Stimulated activated CD4-positive, alpha-beta T cell treated with anti-CD3 and anti-CD28 coated beads, Interleukin-15, amount 100 ng/mL, for 24 hours (primary cell): ENCODE measurements at regions not wholly inside any gene's neighbourhood (a gene's known extent, or its start where the extent isn't known, plus 50 kb on each side); places are given as distances from the start of the nearest gene placed in this dataset.
"Not testable (repeated sequence)": the region's sequence is repeated elsewhere in the genome, so short reads cannot be mapped to it uniquely, and the experiment has no call there.

ENCODE experiments used
- DNase-seq: peaks from one replicate; pipeline ENCODE4 v3.0.0-alpha.2; 2020

DNA sequence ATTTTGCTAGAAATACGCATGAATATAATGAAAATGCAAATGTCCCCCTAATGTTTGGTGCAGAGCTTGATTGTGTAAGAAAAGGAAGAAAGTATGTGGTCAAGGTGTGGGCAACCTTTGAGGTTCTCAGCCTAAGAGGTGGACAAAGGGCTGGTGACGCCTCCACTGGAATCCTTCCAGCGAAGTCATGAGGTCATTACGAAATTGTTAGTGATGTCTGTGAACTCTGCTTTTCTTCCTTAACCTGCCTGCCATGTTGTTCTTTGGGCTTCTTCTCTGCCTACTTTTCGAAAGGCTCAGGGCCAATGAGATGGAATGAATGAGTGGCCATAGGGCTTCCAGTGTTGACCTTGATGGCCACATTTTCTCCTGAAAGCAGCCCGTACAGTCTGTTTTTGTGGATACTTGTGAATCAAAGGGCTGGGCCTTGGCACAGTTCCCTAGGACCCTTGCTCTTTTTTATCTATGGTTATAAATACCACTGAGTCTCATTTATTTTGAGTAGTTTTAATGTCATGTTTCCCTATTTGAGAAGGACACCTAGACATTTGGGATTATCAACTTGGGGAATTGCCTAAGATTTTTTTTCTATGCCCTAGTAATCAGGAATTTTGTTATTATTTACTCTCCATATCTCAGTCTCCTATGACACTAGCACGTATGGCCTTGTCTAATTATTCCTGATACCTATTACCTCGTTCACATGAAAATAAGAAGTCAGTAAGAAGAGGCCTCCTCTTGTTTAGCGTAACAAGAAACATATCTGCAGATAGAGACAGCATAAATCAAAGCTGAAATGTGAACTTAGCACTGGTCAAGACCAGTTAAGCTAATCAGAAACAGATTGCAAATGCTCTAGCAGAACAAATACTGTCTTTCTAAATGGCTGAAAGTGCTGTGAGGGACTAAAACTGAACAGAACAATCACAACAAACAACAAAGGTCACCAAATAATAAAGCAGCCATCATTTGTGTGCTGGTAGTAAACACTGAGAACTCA is 334.6 kb downstream of the BCL2L11 start:
- DNase-seq, result not testable (repeated sequence)

DNA sequence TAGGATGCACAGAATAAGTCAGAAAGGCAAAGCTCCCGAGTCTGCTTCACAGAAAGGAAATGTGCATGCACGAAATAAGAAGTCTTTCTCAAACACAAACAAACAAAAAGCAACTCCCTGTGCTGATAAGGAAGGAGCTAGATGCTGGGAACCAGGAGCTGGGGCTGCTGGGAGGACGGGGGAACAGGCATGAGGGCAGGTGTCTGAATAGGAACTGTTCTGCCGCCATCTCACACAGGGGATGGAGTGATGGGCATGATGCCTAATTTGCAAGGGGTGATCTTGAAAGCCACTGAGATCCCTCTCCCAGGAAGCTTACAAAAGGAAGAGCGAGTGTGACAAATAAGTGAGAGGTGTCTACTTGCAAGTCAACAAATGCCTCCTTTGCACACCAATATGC is 336.5 kb downstream of the BCL2L11 start:
- not testable (repeated sequence) for DNase-seq

DNA sequence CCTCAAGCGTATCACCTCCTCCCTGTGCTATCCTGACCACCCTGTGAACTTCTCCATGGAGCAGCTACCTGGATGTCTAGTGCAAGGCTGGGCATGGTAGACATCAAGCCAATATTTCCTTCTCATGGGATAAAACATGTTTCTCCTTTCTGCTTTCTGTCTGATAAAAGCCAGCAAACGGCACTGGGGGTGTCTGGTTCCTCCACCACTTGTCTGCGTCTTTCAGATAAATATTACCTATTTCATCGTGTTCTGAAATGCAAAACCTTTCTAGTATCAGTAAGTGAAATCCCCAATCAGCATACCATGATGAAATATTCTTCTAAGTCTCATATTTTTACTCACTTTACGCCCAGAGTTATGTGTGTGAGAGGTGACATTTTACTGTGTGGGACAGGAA is 340.2 kb downstream of the BCL2L11 start:
- not testable (repeated sequence) for DNase-seq

DNA sequence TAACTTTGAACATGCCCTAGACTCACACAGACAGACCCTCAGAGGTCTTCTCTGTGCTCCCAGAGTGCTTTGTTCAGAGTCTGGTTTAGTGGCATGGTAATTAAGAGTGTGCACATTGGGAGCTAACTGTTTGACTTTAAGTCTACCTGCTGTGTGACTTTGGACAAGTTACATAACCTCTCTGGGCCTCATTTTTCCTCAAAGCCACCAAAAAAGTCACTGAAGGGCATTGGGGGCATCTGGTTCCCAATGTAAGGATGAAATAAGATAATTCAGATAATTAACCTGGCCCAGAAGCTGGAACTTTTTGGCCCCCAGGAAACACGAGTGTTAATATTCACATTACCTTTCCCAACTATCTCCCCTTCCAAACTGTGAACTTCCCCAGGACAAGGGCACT is 341.1 kb downstream of the BCL2L11 start:
- DNase-seq, result not testable (repeated sequence)

DNA sequence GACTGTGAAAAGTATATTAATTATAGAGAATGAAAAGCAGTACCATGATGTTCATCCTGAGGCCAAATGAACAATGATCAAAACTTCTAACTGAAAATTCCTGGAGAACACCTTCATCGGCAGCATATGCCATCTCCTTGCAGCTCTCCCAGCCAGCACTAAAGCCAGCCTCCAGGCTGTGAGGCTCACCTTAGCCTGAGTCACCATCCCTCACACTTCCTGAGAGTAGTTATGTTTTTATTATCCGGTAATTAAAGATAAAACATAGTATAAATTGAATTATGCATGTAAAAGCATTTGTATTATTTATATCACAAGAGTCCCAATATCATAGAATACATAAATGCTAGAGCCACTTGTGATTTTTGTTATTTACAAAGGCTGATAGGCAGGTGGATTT is 341.9 kb downstream of the BCL2L11 start:
- DNase-seq, result not testable (repeated sequence)

DNA sequence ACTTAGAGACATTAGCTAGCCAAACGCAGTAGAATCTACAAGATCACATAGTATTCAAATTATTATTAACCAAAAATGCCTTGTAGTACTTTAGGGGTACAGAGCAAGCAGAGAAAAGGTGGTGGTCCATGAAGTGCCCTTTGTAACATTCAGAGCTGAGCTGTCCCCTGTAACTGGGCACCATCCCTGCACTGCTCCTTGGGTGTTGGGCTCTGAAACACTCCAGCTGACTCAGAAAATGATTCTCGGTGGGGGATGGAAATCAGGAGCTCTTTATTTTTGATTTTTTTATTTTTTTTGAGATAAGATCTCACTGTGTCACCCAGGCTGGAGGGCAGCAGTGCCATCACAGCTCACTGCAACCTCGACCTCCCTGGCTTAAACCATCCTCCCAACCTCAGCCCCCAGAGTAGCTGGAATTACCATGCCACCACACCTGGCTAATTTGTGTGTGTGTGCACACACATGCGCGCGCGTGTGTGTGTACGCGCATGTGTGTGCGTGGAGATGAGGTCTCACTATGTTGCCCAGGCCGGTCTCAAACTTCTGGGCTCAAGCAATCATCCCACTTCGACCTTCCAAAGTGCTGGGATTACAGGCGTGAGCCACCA is 342.6 kb downstream of the BCL2L11 start:
- not testable (repeated sequence) for DNase-seq

DNA sequence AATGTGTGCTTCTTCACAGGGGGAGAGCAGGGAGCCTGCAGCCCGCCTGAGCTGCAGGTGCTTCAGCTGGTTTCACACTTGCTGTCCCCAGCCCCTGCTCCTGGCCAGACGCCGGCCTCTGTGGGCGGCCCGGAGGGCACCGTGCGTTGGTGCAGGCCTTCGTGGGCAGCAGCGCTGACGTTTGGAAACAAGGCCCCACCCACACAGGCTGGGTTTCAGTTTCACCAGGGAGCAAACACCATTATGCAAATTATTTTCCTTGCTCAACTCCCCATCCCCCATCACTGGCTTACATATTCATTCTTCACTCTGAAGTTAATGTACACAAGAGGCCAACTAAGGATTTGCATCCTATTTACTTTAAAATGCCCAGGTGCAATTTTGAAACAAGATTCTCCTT is 343.2 kb downstream of the BCL2L11 start:
- DNase-seq, result peak; percentile 46

DNA sequence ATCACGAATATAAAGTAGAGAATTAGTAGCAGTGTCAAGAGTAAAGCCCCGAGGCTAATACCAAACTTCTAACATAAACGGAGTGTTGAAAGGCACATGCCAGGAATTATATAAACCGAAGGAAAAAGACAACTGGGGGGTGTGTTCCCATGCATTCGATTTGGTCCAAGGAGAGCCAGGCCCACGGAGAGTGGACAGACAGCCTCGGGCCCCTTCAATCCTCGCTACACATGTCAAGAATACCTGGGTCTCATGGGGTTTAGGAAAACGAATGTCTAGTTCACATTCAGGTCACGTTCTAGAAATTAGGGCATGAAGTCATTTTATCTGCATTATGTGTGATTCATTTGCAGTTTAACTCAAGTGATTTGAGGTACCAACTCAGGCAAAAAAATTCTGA is 343.7 kb downstream of the BCL2L11 start:
- not testable (repeated sequence) for DNase-seq

DNA sequence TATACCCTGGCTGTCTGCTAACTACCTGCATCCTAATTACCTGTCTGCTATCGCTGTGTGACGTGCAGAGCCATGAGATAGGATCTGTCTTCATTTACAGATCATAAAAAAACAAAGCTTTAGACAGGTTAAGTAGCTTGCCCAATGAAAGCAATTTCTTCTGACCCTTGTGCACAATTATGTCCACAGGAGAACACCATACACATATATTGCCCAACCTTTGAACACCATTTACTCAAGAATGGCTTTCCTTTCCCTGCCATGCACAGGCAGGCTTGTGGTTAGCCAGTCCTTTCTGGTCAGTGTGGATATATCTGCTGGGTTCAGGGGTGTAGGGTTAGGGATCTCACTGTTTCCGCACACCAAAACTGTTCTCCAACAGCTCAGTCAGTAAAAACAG is 344.8 kb downstream of the BCL2L11 start:
- DNase-seq, result not testable (repeated sequence)

DNA sequence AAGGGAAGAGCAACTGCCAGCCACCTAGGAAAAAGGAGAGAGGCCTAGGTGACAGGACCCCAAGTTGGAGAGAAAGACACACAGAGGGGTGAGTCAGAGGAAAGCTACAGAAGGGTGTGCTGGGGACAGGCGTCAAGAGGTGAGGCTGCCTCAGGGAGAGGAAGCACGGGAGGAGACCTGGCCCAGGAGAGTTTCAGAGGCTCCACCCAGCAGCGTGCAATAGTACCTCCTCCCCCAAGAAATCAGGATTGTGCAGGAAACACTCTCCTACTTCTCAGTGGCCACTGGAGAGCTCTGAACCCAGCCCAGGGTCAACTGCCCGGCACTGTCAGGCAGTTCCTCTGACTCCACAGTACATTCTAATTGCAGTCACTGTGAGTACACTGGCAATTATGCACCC is 346.0 kb downstream of the BCL2L11 start:
- not testable (repeated sequence) for DNase-seq

DNA sequence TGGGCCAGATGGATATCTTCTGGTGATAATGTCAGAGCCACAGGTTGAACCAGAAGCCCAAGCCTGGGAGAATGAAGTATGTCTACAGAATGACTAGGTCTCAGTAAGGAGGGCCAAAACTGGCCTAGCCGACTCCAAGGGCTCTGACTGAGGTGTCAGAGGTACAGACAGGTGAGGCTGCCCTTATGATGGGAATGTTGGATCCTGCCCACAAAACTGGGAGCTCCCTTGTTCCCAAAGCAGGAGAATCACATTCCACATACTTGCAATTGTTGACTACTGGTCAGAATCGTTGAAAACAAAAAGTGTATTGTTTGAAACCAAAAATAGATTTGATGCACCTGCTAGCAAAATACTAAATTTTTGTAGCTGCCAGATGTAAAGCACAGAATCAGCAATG is 350.2 kb downstream of the BCL2L11 start:
- not testable (repeated sequence) for DNase-seq

DNA sequence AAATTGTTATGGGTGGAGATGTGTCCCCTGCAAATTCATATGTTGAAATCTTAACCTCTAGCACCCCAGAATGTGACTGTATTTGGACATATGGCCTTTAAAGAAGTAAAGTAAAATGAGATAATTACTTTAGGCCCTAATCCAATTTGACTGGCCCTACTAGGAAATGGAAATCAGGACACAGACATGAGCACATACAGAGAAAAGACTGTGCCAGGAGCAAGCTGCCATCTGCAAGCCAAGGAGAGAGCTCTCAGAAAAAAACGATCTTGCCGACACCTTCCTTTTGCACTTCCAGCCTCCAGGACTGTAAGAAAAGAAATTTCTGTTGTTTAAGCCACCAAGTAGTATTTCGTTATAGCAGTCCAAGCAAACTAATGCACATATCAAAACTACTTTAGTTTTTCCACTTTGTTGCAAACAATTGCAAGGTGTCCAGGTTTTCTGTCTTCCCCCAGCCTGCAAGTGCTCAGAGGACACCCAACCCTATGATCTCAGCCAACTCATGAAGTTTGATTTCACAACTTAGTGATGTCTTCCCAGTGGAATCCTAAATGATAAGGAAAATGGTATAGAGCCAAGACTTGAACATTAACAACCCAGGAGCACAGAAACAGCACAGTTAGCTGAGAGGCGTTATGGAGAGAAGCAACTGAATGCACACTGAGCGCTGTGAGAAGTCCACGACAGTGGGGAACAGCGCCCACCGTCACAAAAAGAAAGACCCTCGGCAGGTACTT is 351.2 kb downstream of the BCL2L11 start:
- not testable (repeated sequence) for DNase-seq

DNA sequence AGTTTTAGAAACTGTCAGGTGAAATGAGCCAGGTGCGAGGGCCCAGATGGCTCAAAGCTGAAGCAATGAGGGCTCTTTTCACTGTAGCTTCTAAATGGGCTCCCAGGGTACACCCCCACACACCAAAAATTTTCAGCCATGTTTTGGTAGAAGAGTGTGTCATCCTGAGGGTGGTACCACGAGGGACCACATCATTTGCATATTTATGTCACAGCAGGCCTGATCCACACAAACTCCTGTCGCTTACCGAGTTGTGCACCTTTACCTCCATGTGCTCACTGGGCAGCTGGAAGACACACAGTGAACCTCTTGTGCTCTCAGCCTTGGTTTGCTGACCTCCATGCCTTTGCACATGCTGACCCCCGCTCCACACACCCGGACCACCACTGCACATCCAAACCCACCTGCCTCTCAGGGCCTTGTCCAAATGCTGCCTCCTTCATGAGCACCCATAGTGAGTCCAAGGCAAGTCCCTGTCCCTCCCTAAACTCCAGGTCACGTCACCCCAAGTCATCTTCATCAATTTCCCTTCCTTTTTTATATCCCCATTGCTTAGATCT is 352.2 kb downstream of the BCL2L11 start:
- peak; percentile 36 for DNase-seq

DNA sequence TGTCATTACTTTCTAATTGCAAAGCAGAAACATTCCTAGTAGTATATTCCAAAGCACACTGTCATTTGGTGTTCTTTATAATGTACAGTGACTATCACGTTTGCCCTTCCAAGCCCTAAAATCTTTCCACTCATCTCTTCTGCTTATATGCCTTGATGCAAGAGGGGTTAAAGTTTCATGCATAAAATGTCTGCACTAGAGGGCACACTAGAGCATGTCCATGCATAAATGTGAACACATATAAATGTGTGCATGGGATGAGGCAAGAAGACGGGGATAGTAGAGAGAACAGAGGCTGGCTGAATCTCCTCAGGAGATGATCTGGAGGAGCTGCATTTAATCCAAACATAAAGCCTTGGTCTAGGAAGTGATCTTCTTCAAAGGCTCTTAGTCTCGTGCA is 352.8 kb downstream of the BCL2L11 start:
- not testable (repeated sequence) for DNase-seq

DNA sequence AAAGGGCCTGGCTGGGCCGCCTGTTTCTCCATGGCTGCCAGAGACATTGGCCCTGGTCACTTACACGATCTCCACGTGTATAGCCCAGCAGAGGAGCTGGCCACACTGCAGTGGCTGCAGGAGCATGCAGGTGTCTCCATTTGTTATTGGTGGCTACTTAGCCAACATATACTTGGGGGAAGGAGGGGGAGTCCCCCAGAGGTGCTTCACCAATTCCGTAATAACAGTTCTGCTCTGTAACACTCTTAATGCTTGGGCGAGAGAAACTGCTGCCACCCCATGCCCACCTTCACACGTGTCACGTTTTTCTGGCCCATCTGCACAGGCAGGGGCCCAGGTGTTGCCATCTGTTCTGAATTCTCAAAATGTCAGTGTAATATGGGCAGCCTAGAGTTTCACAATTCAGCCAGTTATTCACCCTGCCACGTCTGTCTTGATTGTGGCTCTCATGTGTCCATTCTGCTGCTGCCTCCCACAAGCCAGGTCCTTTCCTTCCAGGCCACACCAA is 353.5 kb downstream of the BCL2L11 start:
- DNase-seq, result not testable (repeated sequence)

DNA sequence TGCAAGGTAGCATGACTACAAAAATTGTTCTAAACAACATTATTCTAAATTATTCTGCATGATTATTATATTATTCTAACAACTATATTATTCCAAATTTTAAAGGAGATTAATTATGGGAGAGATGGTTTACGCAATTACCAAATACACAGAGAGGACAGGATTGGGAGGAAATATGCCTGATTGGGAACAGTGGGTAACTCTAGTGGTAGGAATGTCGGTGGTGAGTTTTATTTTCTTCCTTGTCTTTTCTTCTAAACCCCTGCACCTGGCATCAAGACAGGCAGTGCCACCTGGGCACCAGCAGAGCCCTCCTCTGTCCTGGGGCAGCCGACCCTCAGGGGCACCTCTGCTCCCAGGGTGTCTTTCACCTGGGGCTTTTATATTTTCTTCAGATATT is 357.6 kb downstream of the BCL2L11 start:
- not testable (repeated sequence) for DNase-seq

DNA sequence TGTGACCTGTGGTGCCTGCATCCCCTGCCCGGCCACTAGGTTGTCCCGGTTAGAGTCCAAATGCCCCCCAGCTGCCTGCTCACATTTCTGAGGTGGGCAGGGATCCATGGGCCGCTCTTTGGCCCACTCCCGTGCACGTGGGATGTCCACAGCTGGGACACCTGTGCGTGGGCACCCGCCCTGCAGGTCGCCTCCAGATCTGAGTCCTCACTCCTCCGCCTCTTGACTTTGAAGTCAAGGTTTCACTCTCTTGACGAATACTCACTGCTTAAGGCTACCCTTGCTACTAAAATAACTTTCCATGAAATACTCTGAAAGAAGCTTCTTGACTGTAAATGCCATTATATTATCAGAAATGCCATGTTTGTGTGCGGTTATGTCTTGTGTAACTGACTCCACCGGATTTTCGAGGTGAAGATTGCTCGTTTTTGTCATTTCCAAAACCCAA is 358.2 kb downstream of the BCL2L11 start:
- DNase-seq, result peak; percentile 58

DNA sequence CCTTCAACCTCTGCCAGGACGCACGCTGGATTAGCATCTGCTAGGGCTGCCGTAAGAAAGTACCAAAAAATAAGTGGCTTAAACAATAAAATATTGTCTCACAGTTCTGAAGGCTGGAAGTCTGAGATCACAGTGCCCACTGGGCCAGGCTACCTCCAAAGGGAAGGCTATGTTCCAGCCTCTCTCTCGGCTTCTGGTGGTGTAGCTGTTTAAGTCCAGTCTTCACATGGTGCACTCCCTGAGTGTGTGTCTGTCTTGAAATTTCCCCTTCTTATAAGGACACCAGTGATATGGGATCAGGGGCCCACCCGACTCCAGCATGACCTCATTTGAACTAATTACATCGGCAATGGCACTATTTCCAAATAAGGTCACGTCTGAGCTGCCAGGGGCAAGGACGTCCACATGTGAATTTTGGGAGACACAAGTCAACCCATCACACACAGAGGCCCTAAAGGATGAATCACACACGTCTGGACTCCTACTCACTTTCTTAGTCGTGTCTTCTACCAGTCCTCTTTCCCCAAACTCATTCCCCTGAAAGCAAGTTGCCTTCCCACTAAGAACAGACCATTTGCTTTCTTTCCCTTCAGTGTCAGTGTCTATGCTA is 359.4 kb downstream of the BCL2L11 start:
- peak; percentile 69 for DNase-seq

DNA sequence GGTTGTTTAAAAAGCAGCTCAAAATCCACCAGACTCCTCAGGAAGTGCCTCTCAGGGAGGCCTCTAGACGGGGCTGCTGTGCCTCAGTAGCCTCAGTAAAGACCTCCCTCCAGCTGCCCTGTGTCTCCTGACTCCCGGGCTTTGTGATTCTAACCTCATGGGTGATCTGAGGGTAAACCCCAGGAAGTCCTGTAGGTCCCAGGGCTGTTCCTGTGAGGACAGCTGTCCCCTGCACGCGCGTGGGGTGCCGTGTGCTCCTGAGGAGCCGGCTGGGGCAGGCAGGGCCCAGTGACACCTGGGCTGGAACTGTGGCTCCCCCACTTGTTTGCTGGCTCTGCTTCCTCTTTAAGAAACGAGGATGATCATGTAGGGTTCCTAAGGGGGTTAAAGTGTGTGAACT is 359.9 kb downstream of the BCL2L11 start:
- peak; percentile 44 for DNase-seq

DNA sequence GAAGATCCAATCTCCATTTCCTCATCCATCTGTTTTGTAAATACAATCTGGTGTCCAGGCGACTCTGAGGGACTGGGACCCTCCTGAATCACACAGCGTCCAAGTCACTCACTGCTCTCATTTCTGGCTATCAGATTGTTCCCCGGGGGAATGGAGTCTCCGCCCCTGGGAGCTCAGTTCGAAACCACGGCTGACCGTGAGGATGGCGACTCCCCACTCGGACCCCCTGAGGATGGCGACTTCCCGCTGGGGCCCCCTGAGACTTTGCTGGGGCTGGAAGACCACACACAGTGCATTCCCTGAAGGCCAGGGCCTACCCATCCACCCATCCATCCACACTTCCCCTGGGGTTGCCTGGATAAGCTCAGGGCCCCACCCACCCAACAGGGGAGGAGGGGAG is 360.5 kb downstream of the BCL2L11 start:
- not testable (repeated sequence) for DNase-seq

DNA sequence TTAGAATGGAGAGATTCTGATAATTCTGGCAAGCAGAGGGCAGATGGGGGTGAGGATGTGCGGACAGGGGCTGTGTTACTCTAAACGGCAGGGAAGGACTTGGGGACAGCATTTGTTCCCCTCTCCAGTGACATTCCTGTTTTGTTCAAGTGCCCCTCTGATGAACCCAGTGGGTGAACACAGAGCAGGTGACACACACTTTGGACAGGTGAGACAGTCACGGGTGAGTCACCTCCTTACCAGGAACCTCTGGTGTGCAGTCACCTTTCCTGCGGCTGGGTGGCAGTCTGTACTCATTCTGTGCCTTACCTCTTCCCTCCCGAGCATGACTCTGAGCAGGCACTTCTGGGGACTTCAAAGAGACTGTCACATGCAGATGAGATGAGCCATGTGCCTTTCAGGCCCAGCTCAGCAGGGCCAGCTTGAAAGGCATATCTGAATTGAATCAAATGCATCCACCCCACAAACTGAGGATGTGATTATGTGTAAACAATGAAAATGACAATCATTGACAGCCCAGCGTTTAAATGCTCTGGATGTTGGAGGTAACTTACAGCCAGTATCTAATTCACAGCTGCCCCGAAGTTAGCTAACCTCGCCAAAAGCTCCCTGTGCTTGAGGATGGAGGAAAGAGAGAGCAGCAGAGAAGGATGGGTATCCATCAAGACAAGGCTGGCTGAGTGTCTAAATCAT is 362.4 kb downstream of the BCL2L11 start:
- peak; percentile 51 for DNase-seq

DNA sequence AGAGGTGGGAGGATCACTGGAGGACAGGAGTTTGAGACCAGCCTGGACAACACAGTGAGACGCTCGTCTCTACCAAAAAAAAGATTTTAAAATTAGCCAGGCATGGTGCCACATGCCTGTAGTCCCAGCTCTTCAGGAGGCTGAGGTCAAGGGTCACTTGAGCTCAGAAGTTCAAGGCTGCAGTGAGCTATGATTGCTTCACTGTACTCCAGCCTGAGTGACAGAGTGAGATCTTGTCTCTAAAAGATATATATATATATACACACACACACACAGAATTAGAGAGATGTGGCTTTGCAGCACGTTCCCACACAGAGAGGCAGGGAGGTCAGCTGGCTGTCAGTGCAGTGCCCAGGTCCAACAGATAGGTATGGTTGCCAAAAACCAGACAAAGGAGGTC is 363.4 kb downstream of the BCL2L11 start:
- DNase-seq, result not testable (repeated sequence)
